Kidney epithelial cell (primary cell): ENCODE measurements at regions not wholly inside any gene's neighbourhood (a gene's known extent, or its start where the extent isn't known, plus 50 kb on each side); places are given as distances from the start of the nearest gene placed in this dataset.

Source experiments
- DNase-seq: peaks from one replicate; pipeline ENCODE4 v3.0.0-alpha.2; 2010; ENCODE audit warnings: low read depth
- H3K27me3 ChIP-seq: 2 replicates; pipeline ENCODE4 v1.6.0; 2011; ENCODE audit warnings: low read length; ENCODE audit not compliant: control insufficient read depth, insufficient read depth
- H3K36me3 ChIP-seq: 2 replicates; pipeline ENCODE4 v1.5.1; 2011; ENCODE audit warnings: low read length; ENCODE audit not compliant: control insufficient read depth, insufficient read depth
- H3K4me3 ChIP-seq: 2 replicates; pipeline ENCODE4 v1.5.1; 2011; ENCODE audit warnings: low read depth, mild to moderate bottlenecking, control low read depth, low read length
- CTCF ChIP-seq: IDR thresholded peaks from 2 replicates; pipeline ENCODE4 v1.5.1; 2011; ENCODE audit warnings: mild to moderate bottlenecking, moderate library complexity, low read length, control low read depth, inconsistent platforms; ENCODE audit not compliant: insufficient read depth, poor library complexity, severe bottlenecking

- Histone ChIP-seq H3K27me3 (no peaks in the 10 kb centered on the region), H3K4me3 (no peak overlapping the region), H3K36me3 (no peaks in the 10 kb centered on the region)
- no peak for DNase-seq
- no peak for TF ChIP-seq CTCF
Measured at GRCh38 chr13:58434943-58435342, 803.4 kb downstream of the PCDH17 start.

GRCh38 chr13:58437427-58437826 lies 805.9 kb downstream of the PCDH17 start:
- no peaks in the 10 kb centered on the region for H3K36me3 ChIP-seq
- H3K4me3 ChIP-seq = no peak overlapping the region
- TF ChIP-seq CTCF = no peak
- H3K27me3 ChIP-seq = no peaks in the 10 kb centered on the region
- no peak for DNase-seq

- Histone ChIP-seq H3K4me3 (no peak overlapping the region), H3K36me3 (no peaks in the 10 kb centered on the region), H3K27me3 (no peaks in the 10 kb centered on the region)
- no peak for DNase-seq
- TF ChIP-seq CTCF = no peak
Measured at GRCh38 chr13:58446979-58447378, 815.4 kb downstream of the PCDH17 start.

GRCh38 chr13:58452123-58452623 lies 820.6 kb downstream of the PCDH17 start:
- Histone ChIP-seq H3K4me3 (no peak overlapping the region), H3K27me3 (no peaks in the 10 kb centered on the region), H3K36me3 (no peaks in the 10 kb centered on the region)
- DNase-seq = no peak
- TF ChIP-seq CTCF = no peak

GRCh38 chr13:58455094-58455493 lies 823.5 kb downstream of the PCDH17 start:
- no peak for DNase-seq
- TF ChIP-seq CTCF = no peak

GRCh38 chr13:58461217-58461616 lies 829.7 kb downstream of the PCDH17 start:
- no peak for DNase-seq
- no peaks in the 10 kb centered on the region for H3K27me3 ChIP-seq
- no peaks in the 10 kb centered on the region for H3K36me3 ChIP-seq
- no peak overlapping the region for H3K4me3 ChIP-seq
- TF ChIP-seq CTCF = no peak

More at GRCh38 chr13:58455094-58455493, 823.5 kb downstream of the PCDH17 start:
- Histone ChIP-seq H3K27me3 (no peaks in the 10 kb centered on the region), H3K4me3 (no peak overlapping the region), H3K36me3 (no peaks in the 10 kb centered on the region)
